GM18867 (cell line): ENCODE measurements at regions not wholly inside any gene's neighbourhood (a gene's known extent, or its start where the extent isn't known, plus 50 kb on each side); places are given as distances from the start of the nearest gene placed in this dataset.
"Not testable (repeated sequence)": the region's sequence is repeated elsewhere in the genome, so short reads cannot be mapped to it uniquely, and the experiment has no call there.

Experiments used
- ATAC-seq: cut with Tn5 transposase; IDR thresholded peaks from one replicate; pipeline ENCODE4 v1.9.1; 2021; ENCODE audit warnings: mild to moderate bottlenecking, moderate library complexity; ENCODE audit not compliant: unreplicated experiment

DNA sequence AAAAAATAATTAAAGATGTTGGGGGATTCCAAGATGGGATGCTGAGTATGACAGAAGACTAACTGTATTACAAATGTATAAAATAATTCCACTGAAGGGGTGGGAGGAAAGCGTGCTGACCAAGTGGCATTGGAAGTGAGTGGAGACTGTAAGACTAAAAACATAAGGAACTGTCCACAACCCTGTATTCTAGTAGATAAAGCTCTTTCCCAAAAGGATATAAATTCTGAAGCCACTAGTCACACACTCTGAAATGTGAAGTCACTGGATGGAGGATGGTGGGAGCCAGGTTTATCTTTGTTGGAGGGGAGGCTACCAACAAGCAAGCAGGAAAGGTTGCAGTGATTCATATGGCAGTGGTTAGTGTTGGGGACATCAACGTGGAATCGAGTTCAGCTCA lies 182.8 kb upstream of the PLGLB2 start:
- ATAC-seq: not testable (repeated sequence)

DNA sequence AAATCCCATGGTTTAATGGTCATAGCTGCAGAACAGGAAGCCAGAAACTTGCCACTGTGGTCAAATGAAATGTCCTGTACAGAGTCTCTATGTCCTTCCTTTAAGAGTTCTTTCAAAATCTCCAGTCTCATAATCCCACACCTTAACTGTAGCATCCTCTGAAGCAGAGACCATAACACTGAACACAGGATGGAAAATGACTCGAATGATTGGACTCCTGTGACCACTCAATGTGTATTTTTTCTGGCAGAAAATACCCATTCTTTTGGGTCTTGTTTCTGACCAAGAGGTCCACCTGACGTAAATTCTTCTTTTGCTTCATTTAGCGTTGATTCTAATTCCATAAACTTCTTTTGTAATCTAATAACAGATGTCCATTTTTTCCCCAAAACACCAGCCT lies 181.4 kb upstream of the PLGLB2 start:
- ATAC-seq: not testable (repeated sequence)

DNA sequence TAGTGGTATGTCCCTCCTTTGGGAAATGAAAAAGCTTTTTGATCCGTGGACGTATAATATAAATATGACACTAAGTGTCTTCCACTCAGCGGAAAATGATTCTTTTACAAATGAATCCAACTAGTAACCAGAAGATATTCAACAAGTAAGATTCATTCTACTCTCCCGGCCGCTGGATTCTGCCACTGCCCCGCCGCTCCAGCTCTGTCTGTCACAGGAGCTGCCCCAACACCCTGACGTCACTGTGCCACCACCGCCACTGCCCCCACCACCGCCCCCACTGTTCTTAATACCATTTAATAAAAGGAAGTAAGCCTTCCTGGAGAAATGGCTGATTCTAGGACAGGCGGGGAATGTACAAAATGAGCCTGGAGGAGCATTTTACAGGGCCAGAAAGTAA lies 180.8 kb upstream of the PLGLB2 start:
- not testable (repeated sequence) for ATAC-seq

DNA sequence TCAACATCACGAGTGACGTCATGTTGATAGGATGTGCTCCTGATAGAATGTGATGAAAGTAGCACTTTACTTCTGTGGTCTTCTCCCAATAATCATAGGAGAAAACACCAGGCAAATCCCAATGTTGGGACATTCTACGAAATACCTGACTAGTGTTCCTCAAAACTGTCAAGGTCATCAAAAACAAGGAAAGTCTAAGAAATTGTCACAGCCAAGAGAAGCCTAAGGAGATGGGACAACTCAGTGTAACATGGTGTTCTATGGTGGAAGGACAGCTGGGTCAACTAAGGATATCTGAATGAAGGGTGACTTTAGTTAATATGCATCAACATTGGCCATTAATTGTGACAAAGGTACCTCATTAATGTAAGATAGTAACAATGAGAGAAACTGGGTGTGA lies 180.0 kb upstream of the PLGLB2 start:
- ATAC-seq: not testable (repeated sequence)

DNA sequence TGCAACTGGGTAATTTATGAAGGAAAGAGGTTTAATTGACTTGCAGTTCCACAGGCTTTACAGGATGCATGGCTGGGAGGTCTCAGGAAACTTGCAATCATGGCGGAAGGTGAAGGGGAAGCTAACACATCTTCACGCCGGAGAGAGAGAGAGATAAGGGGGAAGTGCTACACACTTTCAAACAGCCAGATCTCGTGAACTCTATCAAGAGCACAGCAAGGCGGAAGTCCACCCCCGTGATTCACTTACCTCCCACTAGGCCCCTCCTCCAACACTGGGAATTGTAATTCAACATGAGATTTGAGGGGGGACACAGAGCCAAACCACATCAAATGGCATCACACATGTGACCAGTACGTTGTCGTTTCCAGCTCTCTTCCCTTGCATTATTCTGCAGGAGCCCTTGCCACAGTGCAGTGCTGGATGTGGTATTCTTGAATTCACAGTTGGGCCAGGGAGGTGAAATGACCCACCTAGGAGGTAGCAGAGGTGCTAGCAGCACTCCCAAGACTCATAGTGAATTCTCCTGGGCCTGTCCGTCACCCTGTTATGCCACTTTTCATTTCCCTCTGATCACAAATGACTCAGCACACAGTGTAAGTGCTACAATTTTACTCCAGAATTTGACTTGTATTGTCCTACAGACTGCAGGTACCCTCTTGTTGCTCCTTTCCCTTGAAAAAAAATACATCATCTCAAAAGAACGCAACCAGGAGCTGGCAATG lies 179.2 kb upstream of the PLGLB2 start:
- not testable (repeated sequence) for ATAC-seq

DNA sequence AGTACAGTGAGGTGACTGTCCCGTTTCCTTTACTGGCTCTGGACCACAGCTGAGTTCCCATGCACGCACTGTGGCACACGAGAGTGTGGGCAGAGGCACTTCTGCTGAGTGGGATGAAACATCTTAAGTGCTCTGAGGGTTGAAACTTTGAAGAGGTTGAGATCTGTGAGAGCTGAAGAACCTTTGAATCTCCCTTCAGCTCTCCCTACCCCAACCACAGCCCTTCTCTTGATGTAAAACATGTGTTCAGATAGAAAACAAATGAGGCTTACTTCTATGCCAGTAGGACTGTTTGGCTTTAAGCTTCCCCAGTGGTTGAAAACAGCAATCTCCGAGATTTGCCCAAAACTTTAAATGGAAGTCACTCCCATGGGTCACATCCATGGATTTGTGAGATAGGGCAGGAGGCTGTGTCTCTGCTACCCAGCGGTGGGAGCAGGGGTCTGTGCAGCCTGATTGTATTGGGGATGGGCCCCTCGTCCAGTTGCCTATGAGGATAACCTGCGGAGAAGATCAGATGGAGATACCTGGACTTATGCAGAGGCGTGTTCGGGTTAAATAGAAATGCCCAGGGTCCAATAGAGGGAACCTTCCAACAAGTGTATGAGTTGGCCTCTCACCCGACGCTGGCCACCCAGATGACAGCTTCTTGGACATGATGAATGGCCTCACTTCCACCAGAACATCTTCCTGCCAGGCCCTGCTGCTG lies 178.0 kb upstream of the PLGLB2 start:
- ATAC-seq: not testable (repeated sequence)

DNA sequence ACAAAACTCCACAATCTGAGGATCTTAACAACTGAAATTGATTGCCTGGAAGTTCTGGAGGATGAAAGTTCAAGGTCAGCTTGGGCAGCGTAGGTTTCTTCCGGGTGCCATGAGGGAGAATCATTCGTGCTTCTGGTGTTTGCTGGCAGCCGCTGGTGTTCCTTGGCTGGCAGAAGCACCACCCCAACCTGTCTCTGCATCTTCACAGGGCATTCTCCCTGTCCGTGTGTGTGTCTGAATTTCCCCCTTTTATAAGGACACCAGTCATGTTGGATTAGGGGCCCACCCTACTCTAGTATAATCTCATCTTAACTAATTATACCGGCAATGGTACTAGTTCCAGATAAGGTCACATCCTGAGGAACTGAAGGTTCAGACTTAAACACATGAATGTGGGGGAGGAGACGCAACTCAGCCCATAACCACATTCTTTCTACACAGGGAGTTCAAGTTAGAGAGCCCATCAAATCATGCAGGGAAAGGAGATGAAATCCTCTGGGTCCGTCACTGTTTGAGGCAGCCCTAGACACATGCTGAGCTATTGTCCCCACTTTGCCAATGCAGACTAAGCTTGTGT lies 175.9 kb upstream of the PLGLB2 start:
- not testable (repeated sequence) for ATAC-seq

DNA sequence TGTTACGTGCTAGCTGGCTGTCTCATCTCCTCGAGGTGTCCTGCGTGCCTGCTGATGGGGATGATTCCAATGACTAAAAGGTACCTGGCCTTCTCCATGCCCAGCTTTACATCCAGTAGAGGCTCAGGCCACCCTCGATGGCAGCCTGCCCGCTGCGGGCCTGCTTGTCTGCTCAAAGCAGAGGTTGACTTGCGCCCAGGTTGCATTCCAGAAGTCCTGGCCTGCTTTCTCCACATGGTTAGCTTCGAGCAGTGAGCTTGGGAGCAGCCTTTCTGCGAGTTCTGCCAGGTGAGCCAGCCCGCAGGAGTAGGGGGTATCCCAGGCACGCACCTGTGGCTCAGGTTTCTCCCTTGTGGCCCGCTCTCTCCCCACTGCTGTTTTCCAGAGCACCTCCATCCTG lies 175.0 kb upstream of the PLGLB2 start:
- not testable (repeated sequence) for ATAC-seq

DNA sequence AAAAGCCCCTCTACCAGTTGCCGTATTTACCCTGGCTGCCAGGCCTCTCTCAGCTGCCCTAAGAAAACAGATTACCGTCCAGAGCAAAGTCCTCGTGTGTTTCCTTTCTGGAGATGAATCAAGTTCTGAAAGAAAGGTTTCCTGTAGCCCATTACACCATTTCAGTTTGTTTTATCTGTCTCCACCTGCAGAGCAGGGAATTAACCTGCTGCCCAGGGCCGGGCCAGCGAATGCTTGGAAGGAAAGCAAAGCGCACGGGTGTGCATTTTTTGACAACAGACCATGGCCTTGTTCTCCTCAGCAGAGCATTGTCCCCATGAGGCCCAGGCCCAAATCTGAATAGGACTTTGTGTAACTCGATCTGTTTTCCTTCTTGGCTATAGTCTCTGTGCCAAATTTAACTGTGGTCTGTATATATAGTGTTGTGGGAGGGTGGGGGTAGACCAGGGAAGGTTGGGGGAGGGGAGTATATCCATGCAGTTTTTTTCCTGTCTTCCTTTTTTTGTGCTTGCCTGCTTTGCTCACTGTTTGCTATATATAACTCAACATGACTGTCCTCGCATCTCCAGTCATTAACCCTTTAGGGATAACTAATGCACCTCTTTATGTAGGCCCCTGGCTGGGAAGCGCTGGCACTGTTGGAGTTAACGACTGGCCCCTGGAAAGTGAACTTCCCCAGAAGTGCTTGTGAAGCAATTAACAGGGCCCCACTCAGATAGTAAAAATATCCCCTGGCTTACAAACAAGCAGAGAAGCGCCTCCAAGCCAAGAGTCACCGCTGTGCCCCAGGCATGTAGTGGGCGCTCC lies 174.3 kb upstream of the PLGLB2 start:
- ATAC-seq: not testable (repeated sequence)

DNA sequence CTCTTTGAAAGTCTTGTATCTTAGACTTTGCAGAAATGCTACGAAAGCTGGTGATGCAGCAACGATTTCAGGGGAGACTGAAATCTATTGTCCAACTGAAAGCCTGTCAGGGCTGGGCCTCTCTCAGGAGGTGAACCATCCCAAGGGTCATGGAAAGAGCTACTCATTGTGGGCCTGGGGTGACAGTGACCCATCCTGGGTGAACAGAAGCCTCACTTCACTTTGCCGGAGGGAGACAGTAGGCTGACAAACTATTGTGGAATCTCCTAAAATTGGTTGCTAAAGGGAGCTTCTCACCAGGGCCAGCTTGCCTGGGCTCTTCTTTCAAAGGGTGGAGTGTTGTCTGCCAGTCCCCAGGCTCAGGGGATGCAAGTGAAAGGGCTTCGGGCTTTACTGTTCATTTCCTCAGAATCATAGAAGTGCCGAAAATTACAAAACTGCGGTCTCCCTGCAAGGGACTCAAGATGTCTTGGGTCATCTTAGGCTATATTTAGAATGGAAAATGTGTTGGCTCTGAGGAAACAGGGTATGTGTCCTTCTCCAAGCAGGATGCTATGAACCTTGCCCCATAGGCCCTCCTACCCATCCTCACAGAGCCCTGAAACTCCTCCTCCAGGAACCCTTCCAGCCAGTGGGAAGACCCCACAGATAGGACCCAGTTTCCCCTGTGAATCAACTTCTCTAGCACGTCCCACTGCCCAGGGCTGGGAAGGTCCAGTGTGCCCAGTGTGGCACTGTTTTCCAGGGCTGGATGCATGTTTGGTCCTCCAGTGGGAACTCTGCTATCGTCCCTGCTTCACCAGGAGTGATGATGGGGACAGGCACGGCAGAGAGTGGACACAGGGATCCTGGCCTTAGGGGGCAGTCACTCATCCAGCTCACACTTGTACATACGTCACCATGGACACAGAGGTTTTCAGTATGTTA lies 173.4 kb upstream of the PLGLB2 start:
- not testable (repeated sequence) for ATAC-seq

DNA sequence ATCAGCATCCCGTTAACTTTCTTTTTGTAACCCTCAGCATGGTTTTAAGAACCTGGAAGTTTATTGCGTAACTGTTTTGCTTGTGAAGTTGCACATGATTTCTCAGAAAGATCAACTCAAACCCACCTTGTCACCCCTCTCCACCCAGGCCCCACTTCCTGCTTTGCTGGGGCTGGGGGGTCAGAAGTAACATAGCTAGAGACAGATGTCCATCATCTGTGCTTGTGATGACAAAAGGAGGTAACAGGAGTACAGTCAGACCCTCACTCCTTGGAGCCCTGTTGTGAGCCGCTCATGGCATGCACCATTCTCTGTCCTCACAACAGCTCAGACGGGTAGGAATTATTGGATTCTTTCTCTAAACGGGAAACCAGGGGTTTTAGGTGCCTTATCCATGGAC lies 172.7 kb upstream of the PLGLB2 start:
- ATAC-seq: not testable (repeated sequence)

DNA sequence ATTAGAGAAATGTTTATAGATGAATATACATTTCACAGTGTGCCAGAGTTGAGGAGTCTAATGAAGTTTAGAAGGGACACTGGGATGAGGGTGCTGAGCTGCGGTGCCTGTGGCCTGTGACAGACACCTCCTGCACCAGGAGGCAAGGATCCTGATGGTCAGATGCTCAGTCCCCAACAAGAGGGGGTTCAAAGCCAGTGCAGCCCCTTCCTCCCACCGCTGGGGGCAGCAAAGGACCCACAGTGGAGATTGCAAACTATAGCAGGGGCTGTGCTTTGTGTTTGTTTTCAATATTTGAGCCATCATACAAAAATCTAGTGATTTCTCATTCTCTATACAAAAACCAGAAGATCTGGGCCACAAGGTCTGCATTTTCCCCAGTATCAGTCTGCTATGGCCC lies 170.5 kb upstream of the PLGLB2 start:
- not testable (repeated sequence) for ATAC-seq

DNA sequence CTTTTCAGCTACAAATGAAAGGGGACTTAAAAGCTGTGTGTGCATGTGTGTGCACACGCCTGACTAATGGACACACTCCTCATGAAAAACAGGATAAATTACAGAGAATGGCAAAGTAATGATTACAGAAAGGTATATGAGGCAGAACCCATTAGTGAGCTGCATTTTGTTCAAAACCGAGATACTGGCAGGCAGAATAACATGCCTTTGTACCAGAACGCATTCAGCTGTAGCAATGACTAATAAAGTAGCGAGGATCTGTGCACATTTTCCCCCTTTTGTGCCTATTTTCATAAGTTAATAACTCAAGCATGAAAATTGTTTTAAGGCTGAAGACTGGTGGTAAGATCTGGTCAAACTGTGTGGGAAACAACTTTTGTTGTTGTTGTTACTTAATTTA lies 165.7 kb upstream of the PLGLB2 start:
- not testable (repeated sequence) for ATAC-seq

DNA sequence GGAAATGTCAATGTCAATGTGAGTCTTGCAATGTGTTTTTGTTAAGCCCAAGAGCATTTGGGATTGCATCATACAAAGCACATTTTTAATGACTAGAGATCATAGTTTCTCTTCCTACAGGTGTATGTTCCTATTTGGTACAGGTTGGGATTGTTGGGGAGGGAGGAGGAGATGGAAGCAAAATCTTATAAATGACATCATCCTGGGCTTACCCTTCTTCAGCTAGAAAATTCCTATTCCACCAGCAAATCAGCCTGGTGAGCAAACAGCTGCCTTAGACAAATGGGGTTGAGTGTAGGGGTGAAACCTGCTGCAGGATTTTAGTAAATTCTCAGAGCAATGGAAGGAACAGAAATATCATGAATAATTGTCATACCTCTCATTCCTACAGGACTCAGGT lies 165.3 kb upstream of the PLGLB2 start:
- not testable (repeated sequence) for ATAC-seq

DNA sequence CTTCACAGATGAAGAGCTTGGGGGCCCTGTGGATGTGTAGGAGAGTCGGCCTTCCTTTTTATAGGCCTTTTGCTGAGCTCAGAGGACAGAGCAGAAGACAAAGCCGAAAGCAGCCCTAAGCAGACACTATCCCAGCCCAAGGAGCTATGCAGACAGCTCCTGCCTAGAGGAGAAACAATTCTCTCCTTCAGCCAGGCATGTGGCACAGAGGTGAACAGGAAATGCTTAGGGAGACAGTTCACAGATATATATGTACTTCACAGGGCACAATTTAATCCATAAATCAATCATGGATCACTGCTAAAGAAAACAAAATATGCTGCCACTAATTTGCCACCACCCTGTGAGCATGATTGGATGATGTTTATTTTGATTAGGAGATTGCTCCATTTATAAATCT lies 164.5 kb upstream of the PLGLB2 start:
- ATAC-seq: not testable (repeated sequence)

DNA sequence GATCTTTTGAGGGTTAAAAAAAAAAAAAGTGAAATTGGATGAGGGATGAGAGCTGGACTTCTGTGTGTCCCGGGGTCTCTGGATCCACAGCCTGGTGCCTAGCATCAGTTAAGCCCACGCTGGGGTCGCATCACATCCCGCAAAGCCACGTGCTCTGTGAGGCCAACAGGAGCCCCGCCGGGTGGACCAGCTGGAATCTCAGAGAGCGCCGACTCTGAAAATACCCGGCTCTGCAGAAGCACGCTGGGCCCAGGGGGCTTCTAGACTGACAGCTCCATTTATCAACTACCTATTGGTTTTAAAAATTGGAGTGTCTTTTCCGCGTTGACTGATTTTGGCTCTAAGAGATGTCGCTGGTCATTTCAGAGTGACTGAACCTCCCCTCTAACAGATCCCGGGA lies 164.1 kb upstream of the PLGLB2 start:
- ATAC-seq: not testable (repeated sequence)

DNA sequence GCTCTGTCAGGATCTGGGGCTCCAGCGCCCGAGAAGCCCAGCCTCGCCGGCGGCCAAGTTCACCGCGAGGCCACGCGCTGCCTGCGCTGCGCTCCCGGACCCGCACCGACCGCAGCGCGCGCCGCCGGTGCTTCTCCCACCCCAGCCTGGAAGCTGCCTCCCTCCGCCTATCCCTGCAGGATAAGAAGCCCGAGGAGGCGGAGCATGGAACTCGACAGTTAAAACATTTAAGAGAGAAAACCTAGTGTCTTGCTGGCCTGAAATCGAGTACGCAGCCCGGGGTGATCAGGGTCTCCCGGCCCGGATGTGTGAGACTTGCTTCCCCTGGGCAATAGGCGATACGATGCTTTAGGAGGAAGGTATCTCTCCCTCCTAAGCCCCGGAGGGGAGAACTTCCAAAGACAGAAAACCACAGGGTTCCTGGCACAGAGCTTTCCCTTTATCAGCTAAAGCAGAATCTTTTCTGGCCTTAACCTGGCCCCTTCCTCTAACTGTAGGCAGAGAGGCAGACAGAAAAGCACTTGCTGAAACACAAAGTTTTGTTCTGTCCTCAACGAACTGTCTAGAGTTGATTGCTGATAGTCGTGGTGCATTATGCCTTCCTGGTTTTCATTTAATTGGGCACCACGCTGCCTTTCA lies 163.5 kb upstream of the PLGLB2 start:
- not testable (repeated sequence) for ATAC-seq

DNA sequence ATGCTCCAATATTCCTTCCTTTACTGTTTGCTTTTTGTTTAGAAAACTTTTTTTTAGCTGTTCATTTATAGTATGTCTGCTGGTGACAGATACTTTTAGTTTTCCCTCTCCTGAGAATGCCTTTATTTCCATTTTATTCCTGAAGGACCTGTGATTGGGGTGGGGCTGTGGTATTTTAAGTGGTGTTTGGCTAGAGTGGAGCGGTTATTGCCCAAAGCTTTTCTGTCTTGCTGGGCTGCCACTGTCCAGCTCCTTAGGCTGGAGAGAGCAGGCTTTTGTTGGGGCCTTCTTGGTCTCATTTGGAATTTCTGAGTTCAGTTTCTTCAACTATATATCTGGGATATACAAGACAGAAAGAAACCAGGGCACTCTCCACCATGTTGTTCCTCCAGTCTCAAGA lies 160.0 kb upstream of the PLGLB2 start:
- not testable (repeated sequence) for ATAC-seq

DNA sequence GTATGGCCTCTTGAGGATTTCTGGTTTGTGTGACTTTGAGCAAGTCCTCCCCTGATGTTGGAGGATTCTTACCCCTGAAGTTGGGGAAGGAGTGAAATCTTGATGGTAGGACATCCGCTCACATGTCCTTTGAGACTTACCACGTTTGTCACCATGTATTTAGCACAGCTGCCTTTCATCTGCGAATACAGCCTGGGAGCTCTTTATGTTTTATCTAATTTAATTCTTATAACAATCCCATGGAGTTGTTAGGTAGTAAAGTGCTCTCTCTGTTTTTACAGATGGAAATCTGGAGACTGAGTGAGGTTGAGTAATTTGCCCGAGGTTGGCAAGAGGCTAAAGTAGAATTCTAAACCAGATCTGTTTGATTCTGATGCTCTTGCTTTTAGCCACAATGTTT lies 154.9 kb upstream of the PLGLB2 start:
- ATAC-seq: not testable (repeated sequence)
